Astrocyte (in vitro differentiated cells and primary cell): ENCODE measurements at regions not wholly inside any gene's neighbourhood (a gene's known extent, or its start where the extent isn't known, plus 50 kb on each side); places are given as distances from the start of the nearest gene placed in this dataset.

Source experiments
- DNase-seq: peaks from one replicate; pipeline ENCODE4 v3.0.0-alpha.2; 2010; ENCODE audit warnings: low read depth
- FAIRE-seq: peaks from 2 replicates; lab custom pipeline; 2011; peaks lifted over from hg19 to GRCh38; lab: Jason Lieb, UNC
- H2AFZ ChIP-seq: 2 replicates; pipeline ENCODE4 v1.6.0; 2012; ENCODE audit warnings: low read depth, low read length, inconsistent platforms
- H3K27ac ChIP-seq: 2 replicates; pipeline ENCODE4 v1.5.1; 2011; ENCODE audit warnings: low read depth, low read length, inconsistent platforms
- H3K27me3 ChIP-seq: 2 replicates; pipeline ENCODE4 v1.6.0; 2011; ENCODE audit warnings: low read length, inconsistent platforms; ENCODE audit not compliant: insufficient read depth
- H3K36me3 ChIP-seq: 2 replicates; pipeline ENCODE4 v1.5.1; 2011; ENCODE audit warnings: low read length, inconsistent platforms; ENCODE audit not compliant: insufficient read depth
- H3K4me1 ChIP-seq: 2 replicates; pipeline ENCODE4 v1.5.1; 2011; ENCODE audit warnings: low read length, inconsistent platforms; ENCODE audit not compliant: insufficient read depth
- H3K4me2 ChIP-seq: 2 replicates; pipeline ENCODE4 v1.6.0; 2012; ENCODE audit warnings: low read length, inconsistent platforms
- H3K4me3 ChIP-seq: 2 replicates; pipeline ENCODE4 v1.5.1; 2011; ENCODE audit warnings: low read depth, mild to moderate bottlenecking, low read length, inconsistent platforms; ENCODE audit not compliant: insufficient read depth
- H3K79me2 ChIP-seq: 2 replicates; pipeline ENCODE4 v1.6.0; 2012; ENCODE audit warnings: mild to moderate bottlenecking, low read length, inconsistent platforms; ENCODE audit not compliant: insufficient read depth
- H3K9ac ChIP-seq: 2 replicates; pipeline ENCODE4 v1.6.0; 2012; ENCODE audit warnings: mild to moderate bottlenecking, low read length, inconsistent platforms
- H3K9me3 ChIP-seq: 2 replicates; pipeline ENCODE4 v1.5.1; 2012; ENCODE audit warnings: low read depth, mild to moderate bottlenecking, low read length, inconsistent platforms; ENCODE audit not compliant: insufficient read depth
- H4K20me1 ChIP-seq: 2 replicates; pipeline ENCODE4 v1.6.0; 2012; ENCODE audit warnings: low read length, inconsistent platforms; ENCODE audit not compliant: insufficient read depth
- H3K27ac Mint-ChIP-seq: one replicate; pipeline ENCODE4 v1.8.0; 2021; ENCODE audit warnings: mild to moderate bottlenecking, mixed read lengths; ENCODE audit not compliant: unreplicated experiment
- H3K27me3 Mint-ChIP-seq: one replicate; pipeline ENCODE4 v1.8.0; 2021; ENCODE audit warnings: low read depth, mixed read lengths; ENCODE audit not compliant: unreplicated experiment
- H3K36me3 Mint-ChIP-seq: one replicate; pipeline ENCODE4 v1.8.0; 2021; ENCODE audit warnings: low read depth, mixed read lengths; ENCODE audit not compliant: unreplicated experiment
- H3K4me1 Mint-ChIP-seq: one replicate; pipeline ENCODE4 v1.8.0; 2021; ENCODE audit warnings: low read depth, mixed read lengths; ENCODE audit not compliant: unreplicated experiment
- H3K4me3 Mint-ChIP-seq: one replicate; pipeline ENCODE4 v1.8.0; 2021; ENCODE audit warnings: mild to moderate bottlenecking, moderate library complexity, mixed read lengths; ENCODE audit not compliant: unreplicated experiment
- H3K9me3 Mint-ChIP-seq: one replicate; pipeline ENCODE4 v1.8.0; 2021; ENCODE audit warnings: mild to moderate bottlenecking, mixed read lengths; ENCODE audit not compliant: unreplicated experiment
- EZH2 ChIP-seq: IDR thresholded peaks from 2 replicates; pipeline ENCODE4 v1.6.1; 2012; ENCODE audit warnings: mild to moderate bottlenecking, low read length, inconsistent platforms; ENCODE audit not compliant: insufficient read depth
- TF ChIP-seq, protein P1 (sequence below): IDR thresholded peaks from 2 replicates; pipeline ENCODE4 v1.5.1; 2011; ENCODE audit warnings: low read depth, mild to moderate bottlenecking, inconsistent platforms, low read length, moderate library complexity; ENCODE audit not compliant: insufficient read depth

DNA sequence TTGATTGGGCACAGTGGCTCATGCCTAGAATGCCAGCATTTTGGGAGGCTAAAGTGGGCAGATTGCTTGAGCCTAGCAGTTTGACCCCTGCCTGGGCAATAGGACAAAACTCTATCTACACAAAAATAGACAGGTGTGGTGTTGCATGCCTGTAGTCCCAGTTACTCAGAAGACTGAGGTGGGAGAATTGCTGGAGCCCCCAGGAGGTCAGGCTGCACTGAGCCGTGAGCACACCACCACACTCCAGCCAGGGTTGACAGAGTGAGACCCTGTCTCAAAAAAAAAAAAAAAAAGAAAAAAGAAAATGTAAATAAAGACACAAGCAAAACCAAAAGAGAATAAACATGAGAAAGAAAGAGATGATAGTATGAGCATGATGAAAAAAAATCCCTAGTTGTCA, 802.4 kb upstream of the ANO3 start:
- Histone ChIP-seq H2AFZ (no peak overlapping the region), H3K79me2 (no peaks in the 10 kb centered on the region), H3K4me3 (no peak overlapping the region), H3K27ac (no peak overlapping the region), H3K4me1 (no peaks in the 10 kb centered on the region), H4K20me1 (no peaks in the 10 kb centered on the region), H3K36me3 (no peaks in the 10 kb centered on the region), H3K9me3 (no peaks in the 10 kb centered on the region), H3K4me2 (no peak overlapping the region), H3K27me3 (no peaks in the 10 kb centered on the region), H3K9ac (no peak overlapping the region)
- Mint-ChIP-seq H3K36me3 (no peaks in the 10 kb centered on the region), H3K27ac (no peak overlapping the region), H3K9me3 (no peaks in the 10 kb centered on the region), H3K4me3 (no peak overlapping the region), H3K27me3 (no peaks in the 10 kb centered on the region), H3K4me1 (no peaks in the 10 kb centered on the region)
- FAIRE-seq (no peak), DNase-seq (no peak)
- no peak for TF ChIP-seq EZH2
- TF ChIP-seq, protein P1, sequence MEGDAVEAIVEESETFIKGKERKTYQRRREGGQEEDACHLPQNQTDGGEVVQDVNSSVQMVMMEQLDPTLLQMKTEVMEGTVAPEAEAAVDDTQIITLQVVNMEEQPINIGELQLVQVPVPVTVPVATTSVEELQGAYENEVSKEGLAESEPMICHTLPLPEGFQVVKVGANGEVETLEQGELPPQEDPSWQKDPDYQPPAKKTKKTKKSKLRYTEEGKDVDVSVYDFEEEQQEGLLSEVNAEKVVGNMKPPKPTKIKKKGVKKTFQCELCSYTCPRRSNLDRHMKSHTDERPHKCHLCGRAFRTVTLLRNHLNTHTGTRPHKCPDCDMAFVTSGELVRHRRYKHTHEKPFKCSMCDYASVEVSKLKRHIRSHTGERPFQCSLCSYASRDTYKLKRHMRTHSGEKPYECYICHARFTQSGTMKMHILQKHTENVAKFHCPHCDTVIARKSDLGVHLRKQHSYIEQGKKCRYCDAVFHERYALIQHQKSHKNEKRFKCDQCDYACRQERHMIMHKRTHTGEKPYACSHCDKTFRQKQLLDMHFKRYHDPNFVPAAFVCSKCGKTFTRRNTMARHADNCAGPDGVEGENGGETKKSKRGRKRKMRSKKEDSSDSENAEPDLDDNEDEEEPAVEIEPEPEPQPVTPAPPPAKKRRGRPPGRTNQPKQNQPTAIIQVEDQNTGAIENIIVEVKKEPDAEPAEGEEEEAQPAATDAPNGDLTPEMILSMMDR: no peak

DNA sequence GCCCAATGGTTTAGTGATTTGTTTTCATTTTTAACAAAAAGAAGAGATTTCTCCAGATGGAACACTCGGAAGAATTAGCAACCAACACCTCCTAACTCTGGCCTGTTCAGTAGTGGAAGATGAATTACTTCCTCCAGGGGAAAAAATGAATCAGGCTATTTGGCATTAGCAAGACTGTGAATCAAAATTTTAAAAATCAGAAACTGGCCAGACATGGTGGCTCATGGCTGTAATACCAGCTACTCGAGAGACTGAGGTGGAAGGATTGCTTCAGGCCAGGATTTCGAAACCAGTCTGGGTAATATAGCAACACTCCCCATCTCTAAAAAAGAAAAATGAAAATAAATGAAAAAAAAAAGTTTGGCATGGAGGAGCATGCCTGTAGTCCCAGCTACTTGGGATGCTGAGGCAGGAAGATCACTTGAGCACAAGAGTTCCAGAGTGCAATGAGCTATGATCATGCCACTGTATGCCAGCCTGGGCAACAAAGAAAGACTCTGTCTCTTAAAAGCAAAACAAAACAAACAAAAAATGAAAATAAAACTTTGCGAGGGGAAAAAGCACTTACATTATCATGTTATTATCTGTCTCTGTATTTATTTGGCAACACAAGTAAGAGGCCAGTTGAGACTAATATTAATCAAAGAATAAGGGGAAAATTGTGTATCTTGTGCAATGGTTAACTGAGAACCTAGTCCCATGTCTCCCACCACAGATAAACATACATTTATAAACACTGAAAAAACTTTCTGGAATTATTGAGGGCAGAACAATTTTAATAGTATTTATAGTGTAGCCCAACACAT, 796.3 kb upstream of the ANO3 start:
- Histone ChIP-seq H3K9me3 (no peaks in the 10 kb centered on the region), H2AFZ (no peak overlapping the region), H3K4me1 (no peaks in the 10 kb centered on the region), H4K20me1 (no peaks in the 10 kb centered on the region), H3K27ac (no peak overlapping the region), H3K79me2 (no peaks in the 10 kb centered on the region), H3K4me3 (no peak overlapping the region), H3K36me3 (no peaks in the 10 kb centered on the region), H3K9ac (no peak overlapping the region), H3K4me2 (no peak overlapping the region), H3K27me3 (no peaks in the 10 kb centered on the region)
- TF ChIP-seq EZH2: no peak
- TF ChIP-seq, protein P1: no peak
- Mint-ChIP-seq H3K4me1 (no peaks in the 10 kb centered on the region), H3K27me3 (no peaks in the 10 kb centered on the region), H3K36me3 (no peaks in the 10 kb centered on the region), H3K9me3 (no peaks in the 10 kb centered on the region), H3K4me3 (no peak overlapping the region), H3K27ac (no peak overlapping the region)
- no peak for FAIRE-seq
- DNase-seq: peak; percentile 0

DNA sequence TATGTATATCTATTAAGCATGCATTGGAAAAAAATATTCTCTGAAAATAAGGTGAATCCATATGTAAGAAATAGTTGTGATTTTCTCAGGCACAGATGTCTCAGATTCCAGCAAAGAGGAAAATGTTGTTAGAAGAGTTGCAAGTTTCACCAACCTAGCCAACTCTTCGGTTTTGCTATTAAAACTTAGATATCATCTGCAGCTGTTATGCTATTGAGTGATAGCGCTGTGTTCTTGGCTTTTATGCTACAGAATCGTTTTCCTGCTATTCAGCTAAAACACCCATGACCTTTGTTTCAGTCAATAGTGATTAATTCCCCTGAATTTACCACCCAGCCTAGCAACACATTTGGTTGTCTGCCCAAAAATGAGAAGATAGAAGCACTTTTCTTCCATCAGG, 795.6 kb upstream of the ANO3 start:
- FAIRE-seq: no peak

More for the DNA sequence above, 795.6 kb upstream of the ANO3 start:
- no peak overlapping the region for H3K4me2 ChIP-seq
- no peak overlapping the region for H3K4me3 Mint-ChIP-seq
- H3K4me1 ChIP-seq: no peaks in the 10 kb centered on the region
- no peaks in the 10 kb centered on the region for H3K9me3 ChIP-seq
- no peak overlapping the region for H2AFZ ChIP-seq
- no peaks in the 10 kb centered on the region for H3K36me3 Mint-ChIP-seq
- H3K79me2 ChIP-seq: no peaks in the 10 kb centered on the region
- no peak overlapping the region for H3K27ac Mint-ChIP-seq
- no peak overlapping the region for H3K27ac ChIP-seq
- H3K9me3 Mint-ChIP-seq: no peaks in the 10 kb centered on the region
- no peak for DNase-seq
- H3K27me3 ChIP-seq: no peaks in the 10 kb centered on the region
- no peaks in the 10 kb centered on the region for H3K27me3 Mint-ChIP-seq
- H3K4me3 ChIP-seq: no peak overlapping the region
- H4K20me1 ChIP-seq: no peaks in the 10 kb centered on the region
- no peaks in the 10 kb centered on the region for H3K4me1 Mint-ChIP-seq
- TF ChIP-seq, protein P1: no peak
- TF ChIP-seq EZH2: no peak
- H3K36me3 ChIP-seq: no peaks in the 10 kb centered on the region
- H3K9ac ChIP-seq: no peak overlapping the region
